Astrocyte (in vitro differentiated cells and primary cell): ENCODE measurements at regions not wholly inside any gene's neighbourhood (a gene's known extent, or its start where the extent isn't known, plus 50 kb on each side); places are given as distances from the start of the nearest gene placed in this dataset.

Experiments used
- DNase-seq: peaks from one replicate; pipeline ENCODE4 v3.0.0-alpha.2; 2010; ENCODE audit warnings: low read depth
- FAIRE-seq: peaks from 2 replicates; lab custom pipeline; 2011; peaks lifted over from hg19 to GRCh38; lab: Jason Lieb, UNC
- H2AFZ ChIP-seq: 2 replicates; pipeline ENCODE4 v1.6.0; 2012; ENCODE audit warnings: low read depth, low read length, inconsistent platforms
- H3K27ac ChIP-seq: 2 replicates; pipeline ENCODE4 v1.5.1; 2011; ENCODE audit warnings: low read depth, low read length, inconsistent platforms
- H3K27me3 ChIP-seq: 2 replicates; pipeline ENCODE4 v1.6.0; 2011; ENCODE audit warnings: low read length, inconsistent platforms; ENCODE audit not compliant: insufficient read depth
- H3K36me3 ChIP-seq: 2 replicates; pipeline ENCODE4 v1.5.1; 2011; ENCODE audit warnings: low read length, inconsistent platforms; ENCODE audit not compliant: insufficient read depth
- H3K4me1 ChIP-seq: 2 replicates; pipeline ENCODE4 v1.5.1; 2011; ENCODE audit warnings: low read length, inconsistent platforms; ENCODE audit not compliant: insufficient read depth
- H3K4me2 ChIP-seq: 2 replicates; pipeline ENCODE4 v1.6.0; 2012; ENCODE audit warnings: low read length, inconsistent platforms
- H3K4me3 ChIP-seq: 2 replicates; pipeline ENCODE4 v1.5.1; 2011; ENCODE audit warnings: low read depth, mild to moderate bottlenecking, low read length, inconsistent platforms; ENCODE audit not compliant: insufficient read depth
- H3K79me2 ChIP-seq: 2 replicates; pipeline ENCODE4 v1.6.0; 2012; ENCODE audit warnings: mild to moderate bottlenecking, low read length, inconsistent platforms; ENCODE audit not compliant: insufficient read depth
- H3K9ac ChIP-seq: 2 replicates; pipeline ENCODE4 v1.6.0; 2012; ENCODE audit warnings: mild to moderate bottlenecking, low read length, inconsistent platforms
- H3K9me3 ChIP-seq: 2 replicates; pipeline ENCODE4 v1.5.1; 2012; ENCODE audit warnings: low read depth, mild to moderate bottlenecking, low read length, inconsistent platforms; ENCODE audit not compliant: insufficient read depth
- H4K20me1 ChIP-seq: 2 replicates; pipeline ENCODE4 v1.6.0; 2012; ENCODE audit warnings: low read length, inconsistent platforms; ENCODE audit not compliant: insufficient read depth
- H3K27ac Mint-ChIP-seq: one replicate; pipeline ENCODE4 v1.8.0; 2021; ENCODE audit warnings: mild to moderate bottlenecking, mixed read lengths; ENCODE audit not compliant: unreplicated experiment
- H3K27me3 Mint-ChIP-seq: one replicate; pipeline ENCODE4 v1.8.0; 2021; ENCODE audit warnings: low read depth, mixed read lengths; ENCODE audit not compliant: unreplicated experiment
- H3K36me3 Mint-ChIP-seq: one replicate; pipeline ENCODE4 v1.8.0; 2021; ENCODE audit warnings: low read depth, mixed read lengths; ENCODE audit not compliant: unreplicated experiment
- H3K4me1 Mint-ChIP-seq: one replicate; pipeline ENCODE4 v1.8.0; 2021; ENCODE audit warnings: low read depth, mixed read lengths; ENCODE audit not compliant: unreplicated experiment
- H3K4me3 Mint-ChIP-seq: one replicate; pipeline ENCODE4 v1.8.0; 2021; ENCODE audit warnings: mild to moderate bottlenecking, moderate library complexity, mixed read lengths; ENCODE audit not compliant: unreplicated experiment
- H3K9me3 Mint-ChIP-seq: one replicate; pipeline ENCODE4 v1.8.0; 2021; ENCODE audit warnings: mild to moderate bottlenecking, mixed read lengths; ENCODE audit not compliant: unreplicated experiment
- EZH2 ChIP-seq: IDR thresholded peaks from 2 replicates; pipeline ENCODE4 v1.6.1; 2012; ENCODE audit warnings: mild to moderate bottlenecking, low read length, inconsistent platforms; ENCODE audit not compliant: insufficient read depth
- TF ChIP-seq, protein P1 (sequence below): IDR thresholded peaks from 2 replicates; pipeline ENCODE4 v1.5.1; 2011; ENCODE audit warnings: low read depth, mild to moderate bottlenecking, inconsistent platforms, low read length, moderate library complexity; ENCODE audit not compliant: insufficient read depth

DNA sequence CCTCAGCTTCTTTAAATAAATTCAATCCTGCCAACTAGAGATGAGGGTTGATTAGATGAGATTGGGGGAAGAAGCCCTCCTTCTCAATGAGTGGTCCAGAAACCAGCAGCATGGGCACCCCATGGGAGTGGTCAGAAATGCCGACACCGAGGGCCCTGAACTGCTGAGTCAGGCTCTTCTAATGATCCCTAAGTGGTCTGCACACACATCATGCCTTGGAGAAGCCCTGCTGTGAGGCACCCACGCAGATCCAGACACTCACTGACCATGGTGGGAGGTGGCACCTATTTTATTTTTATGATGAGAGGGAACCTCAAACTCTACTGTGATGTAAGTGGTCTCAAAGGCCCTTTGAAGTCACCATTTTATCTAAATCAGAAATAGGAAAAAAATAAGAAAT is 72.3 kb upstream of the BOD1 start:
- peaks cover 3% of the 10 kb centered on the region for H3K9me3 ChIP-seq

DNA sequence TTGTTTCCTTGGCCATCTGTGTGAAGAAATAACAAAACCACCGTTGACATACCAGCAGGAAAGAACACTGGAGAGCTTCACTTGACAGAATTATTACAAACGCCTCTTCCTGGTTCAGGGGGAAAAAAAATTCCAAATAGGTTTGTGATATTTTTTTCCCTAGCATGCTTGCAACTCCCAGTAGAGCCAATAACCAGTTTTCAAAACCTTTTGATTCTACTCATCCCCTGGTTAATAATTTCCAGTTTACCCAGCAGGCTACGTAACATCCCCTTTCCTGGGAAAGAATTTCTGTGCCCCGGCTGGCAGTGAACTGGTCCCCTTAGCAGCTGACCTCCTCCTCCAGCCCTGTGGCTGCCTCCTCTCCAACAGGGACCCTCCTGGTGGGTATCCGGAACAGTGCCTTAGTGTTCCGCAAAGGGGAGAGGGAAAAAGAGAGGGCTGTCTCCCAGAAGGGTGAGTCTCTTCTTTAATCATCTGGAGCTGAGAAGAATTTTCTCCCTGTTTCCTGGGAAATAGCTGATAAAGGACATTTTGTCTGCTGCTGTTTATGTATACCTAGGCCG is 72.8 kb upstream of the BOD1 start:
- H3K9me3 Mint-ChIP-seq = peaks cover 6% of the 10 kb centered on the region

More for the DNA sequence above, 72.3 kb upstream of the BOD1 start:
- Histone ChIP-seq H4K20me1 (no peaks in the 10 kb centered on the region), H3K4me2 (no peak overlapping the region), H3K9ac (no peak overlapping the region), H3K79me2 (no peaks in the 10 kb centered on the region), H2AFZ (no peak overlapping the region), H3K4me1 (no peaks in the 10 kb centered on the region), H3K4me3 (no peak overlapping the region), H3K27ac (no peak overlapping the region), H3K36me3 (no peaks in the 10 kb centered on the region), H3K27me3 (no peaks in the 10 kb centered on the region)
- Mint-ChIP-seq H3K4me3 (peak overlapping the region; percentile 23), H3K27ac (peak overlapping the region; percentile 88), H3K36me3 (peaks cover 2% of the 10 kb centered on the region), H3K27me3 (peaks cover 3% of the 10 kb centered on the region), H3K4me1 (peaks cover 11% of the 10 kb centered on the region), H3K9me3 (peaks cover 6% of the 10 kb centered on the region)
- FAIRE-seq = no peak
- no peak for DNase-seq
- TF ChIP-seq, protein P1, sequence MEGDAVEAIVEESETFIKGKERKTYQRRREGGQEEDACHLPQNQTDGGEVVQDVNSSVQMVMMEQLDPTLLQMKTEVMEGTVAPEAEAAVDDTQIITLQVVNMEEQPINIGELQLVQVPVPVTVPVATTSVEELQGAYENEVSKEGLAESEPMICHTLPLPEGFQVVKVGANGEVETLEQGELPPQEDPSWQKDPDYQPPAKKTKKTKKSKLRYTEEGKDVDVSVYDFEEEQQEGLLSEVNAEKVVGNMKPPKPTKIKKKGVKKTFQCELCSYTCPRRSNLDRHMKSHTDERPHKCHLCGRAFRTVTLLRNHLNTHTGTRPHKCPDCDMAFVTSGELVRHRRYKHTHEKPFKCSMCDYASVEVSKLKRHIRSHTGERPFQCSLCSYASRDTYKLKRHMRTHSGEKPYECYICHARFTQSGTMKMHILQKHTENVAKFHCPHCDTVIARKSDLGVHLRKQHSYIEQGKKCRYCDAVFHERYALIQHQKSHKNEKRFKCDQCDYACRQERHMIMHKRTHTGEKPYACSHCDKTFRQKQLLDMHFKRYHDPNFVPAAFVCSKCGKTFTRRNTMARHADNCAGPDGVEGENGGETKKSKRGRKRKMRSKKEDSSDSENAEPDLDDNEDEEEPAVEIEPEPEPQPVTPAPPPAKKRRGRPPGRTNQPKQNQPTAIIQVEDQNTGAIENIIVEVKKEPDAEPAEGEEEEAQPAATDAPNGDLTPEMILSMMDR = no peak
- no peak for TF ChIP-seq EZH2

More for the DNA sequence above, 72.8 kb upstream of the BOD1 start:
- H3K4me3 Mint-ChIP-seq = peak overlapping the region; percentile 23
- no peak overlapping the region for H3K4me2 ChIP-seq
- peak overlapping the region; percentile 47 for H2AFZ ChIP-seq
- peaks cover 2% of the 10 kb centered on the region for H3K36me3 Mint-ChIP-seq
- no peaks in the 10 kb centered on the region for H3K4me1 ChIP-seq
- DNase-seq (no peak), FAIRE-seq (no peak)
- no peak for TF ChIP-seq EZH2
- TF ChIP-seq, protein P1 = no peak
- peaks cover 3% of the 10 kb centered on the region for H3K27me3 Mint-ChIP-seq
- no peaks in the 10 kb centered on the region for H3K79me2 ChIP-seq
- H4K20me1 ChIP-seq = no peaks in the 10 kb centered on the region
- no peak overlapping the region for H3K9ac ChIP-seq
- peaks cover 3% of the 10 kb centered on the region for H3K9me3 ChIP-seq
- H3K27ac ChIP-seq = no peak overlapping the region
- no peak overlapping the region for H3K4me3 ChIP-seq
- peaks cover 11% of the 10 kb centered on the region for H3K4me1 Mint-ChIP-seq
- H3K36me3 ChIP-seq = no peaks in the 10 kb centered on the region
- no peaks in the 10 kb centered on the region for H3K27me3 ChIP-seq
- peak overlapping the region; percentile 88 for H3K27ac Mint-ChIP-seq
